SK-N-MC (cell line): ENCODE measurements at regions not wholly inside any gene's neighbourhood (a gene's known extent, or its start where the extent isn't known, plus 50 kb on each side); places are given as distances from the start of the nearest gene placed in this dataset.

Experiments used
- EZH2 ChIP-seq: fragments of 200-600 bp; sonication (generic); IDR thresholded peaks from one replicate; pipeline ENCODE4 v1.6.1; 2017; ENCODE audit warnings: antibody characterized with exemption
- FOXP2 ChIP-seq: optimal IDR thresholded peaks from 2 replicates; pipeline ENCODE3; 2011; ENCODE audit warnings: mild to moderate bottlenecking, moderate library complexity; ENCODE audit not compliant: insufficient read depth; ENCODE audit errors: extremely low read length, control extremely low read depth
- POLR2AphosphoS5 ChIP-seq: IDR thresholded peaks from 2 replicates; pipeline ENCODE4 v1.6.1; 2012; ENCODE audit warnings: mild to moderate bottlenecking, low read depth, low read length, borderline replicate concordance

- TF ChIP-seq POLR2AphosphoS5 = no peak
- TF ChIP-seq EZH2 = no peak
- TF ChIP-seq FOXP2 = no peak
These were observed 668.3 kb upstream of the NR3C2 start for GRCh38 chr4:149110481-149110880.
